ENCODE measurements at regions not wholly inside any gene's neighbourhood (a gene's known extent, or its start where the extent isn't known, plus 50 kb on each side); places are given as distances from the start of the nearest gene placed in this dataset.

- Histone ChIP-seq H3K27me3 (ENCODE audit: insufficient read depth, low read length) (peaks cover 46% of the 10 kb centered on the region), H3K79me2 (ENCODE audit: control insufficient read depth, insufficient read depth, low read length, unreplicated experiment) (no peaks in the 10 kb centered on the region), H3K4me3 (ENCODE audit: low read depth, low read length) (no peak overlapping the region), H2AFZ (ENCODE audit: low read length, unreplicated experiment) (no peak overlapping the region), H3K4me1 (ENCODE audit: control insufficient read depth, insufficient read depth, low read length, unreplicated experiment) (no peaks in the 10 kb centered on the region), H3K36me3 (ENCODE audit: insufficient read depth, low read length) (no peaks in the 10 kb centered on the region), H3K27ac (ENCODE audit: low read depth, low read length) (no peak overlapping the region)
These were observed 151.6 kb upstream of the TAPT1 start for GRCh38 chr4:16377887-16378286.

GRCh38 chr4:16365036-16365569 lies 138.8 kb upstream of the TAPT1 start:
- H3K27me3 ChIP-seq (ENCODE audit: insufficient read depth, low read length) = peaks cover 8% of the 10 kb centered on the region
- H2AFZ ChIP-seq (ENCODE audit: low read length, unreplicated experiment) = no peak overlapping the region
- H3K27ac ChIP-seq (ENCODE audit: low read depth, low read length) = no peak overlapping the region

GRCh38 chr4:16360694-16361262 lies 134.5 kb upstream of the TAPT1 start:
- H3K27me3 ChIP-seq (ENCODE audit: insufficient read depth, low read length) = peaks cover 28% of the 10 kb centered on the region

More at GRCh38 chr4:16365036-16365569, 138.8 kb upstream of the TAPT1 start:
- no peak overlapping the region for H3K4me3 ChIP-seq (ENCODE audit: low read depth, low read length)
- no peaks in the 10 kb centered on the region for H3K4me1 ChIP-seq (ENCODE audit: control insufficient read depth, insufficient read depth, low read length, unreplicated experiment)
- H3K36me3 ChIP-seq (ENCODE audit: insufficient read depth, low read length) = no peaks in the 10 kb centered on the region
- no peaks in the 10 kb centered on the region for H3K79me2 ChIP-seq (ENCODE audit: control insufficient read depth, insufficient read depth, low read length, unreplicated experiment)

GRCh38 chr4:16353165-16353564 lies 126.9 kb upstream of the TAPT1 start:
- Histone ChIP-seq H3K36me3 (ENCODE audit: insufficient read depth, low read length) (no peaks in the 10 kb centered on the region), H3K27ac (ENCODE audit: low read depth, low read length) (no peak overlapping the region), H3K79me2 (ENCODE audit: control insufficient read depth, insufficient read depth, low read length, unreplicated experiment) (no peaks in the 10 kb centered on the region), H2AFZ (ENCODE audit: low read length, unreplicated experiment) (no peak overlapping the region), H3K4me1 (ENCODE audit: control insufficient read depth, insufficient read depth, low read length, unreplicated experiment) (no peaks in the 10 kb centered on the region), H3K27me3 (ENCODE audit: insufficient read depth, low read length) (peaks cover 56% of the 10 kb centered on the region), H3K4me3 (ENCODE audit: low read depth, low read length) (no peak overlapping the region)

More at GRCh38 chr4:16360694-16361262, 134.5 kb upstream of the TAPT1 start:
- Histone ChIP-seq H2AFZ (ENCODE audit: low read length, unreplicated experiment) (no peak overlapping the region), H3K27ac (ENCODE audit: low read depth, low read length) (no peak overlapping the region), H3K4me3 (ENCODE audit: low read depth, low read length) (no peak overlapping the region), H3K36me3 (ENCODE audit: insufficient read depth, low read length) (no peaks in the 10 kb centered on the region), H3K4me1 (ENCODE audit: control insufficient read depth, insufficient read depth, low read length, unreplicated experiment) (no peaks in the 10 kb centered on the region), H3K79me2 (ENCODE audit: control insufficient read depth, insufficient read depth, low read length, unreplicated experiment) (no peaks in the 10 kb centered on the region)

GRCh38 chr4:16351161-16351560 lies 124.9 kb upstream of the TAPT1 start:
- Histone ChIP-seq H3K27ac (ENCODE audit: low read depth, low read length) (no peak overlapping the region), H3K79me2 (ENCODE audit: control insufficient read depth, insufficient read depth, low read length, unreplicated experiment) (no peaks in the 10 kb centered on the region), H2AFZ (ENCODE audit: low read length, unreplicated experiment) (no peak overlapping the region), H3K36me3 (ENCODE audit: insufficient read depth, low read length) (no peaks in the 10 kb centered on the region), H3K4me1 (ENCODE audit: control insufficient read depth, insufficient read depth, low read length, unreplicated experiment) (no peaks in the 10 kb centered on the region), H3K27me3 (ENCODE audit: insufficient read depth, low read length) (peaks cover 57% of the 10 kb centered on the region), H3K4me3 (ENCODE audit: low read depth, low read length) (no peak overlapping the region)

- H3K36me3 ChIP-seq (ENCODE audit: insufficient read depth, low read length) = no peaks in the 10 kb centered on the region
- no peak overlapping the region for H3K4me3 ChIP-seq (ENCODE audit: low read depth, low read length)
- H3K27me3 ChIP-seq (ENCODE audit: insufficient read depth, low read length) = peaks cover 41% of the 10 kb centered on the region
- no peak overlapping the region for H2AFZ ChIP-seq (ENCODE audit: low read length, unreplicated experiment)
- no peak overlapping the region for H3K27ac ChIP-seq (ENCODE audit: low read depth, low read length)
- H3K79me2 ChIP-seq (ENCODE audit: control insufficient read depth, insufficient read depth, low read length, unreplicated experiment) = no peaks in the 10 kb centered on the region
- no peaks in the 10 kb centered on the region for H3K4me1 ChIP-seq (ENCODE audit: control insufficient read depth, insufficient read depth, low read length, unreplicated experiment)
These were observed 118.6 kb upstream of the TAPT1 start for GRCh38 chr4:16344853-16345252.

- Histone ChIP-seq H2AFZ (ENCODE audit: low read length, unreplicated experiment) (no peak overlapping the region), H3K4me1 (ENCODE audit: control insufficient read depth, insufficient read depth, low read length, unreplicated experiment) (no peaks in the 10 kb centered on the region), H3K27me3 (ENCODE audit: insufficient read depth, low read length) (peaks cover 13% of the 10 kb centered on the region; the same call in 1 of the 2 replicates), H3K36me3 (ENCODE audit: insufficient read depth, low read length) (no peaks in the 10 kb centered on the region), H3K4me3 (ENCODE audit: low read depth, low read length) (no peak overlapping the region), H3K27ac (ENCODE audit: low read depth, low read length) (no peak overlapping the region), H3K79me2 (ENCODE audit: control insufficient read depth, insufficient read depth, low read length, unreplicated experiment) (no peaks in the 10 kb centered on the region)
These were observed 111.7 kb upstream of the TAPT1 start for GRCh38 chr4:16337936-16338335.

- H3K4me3 ChIP-seq (ENCODE audit: low read depth, low read length) = no peak overlapping the region
- no peaks in the 10 kb centered on the region for H3K36me3 ChIP-seq (ENCODE audit: insufficient read depth, low read length)
- 0 out of 2 replicates have a peak, but pooled peaks cover 17% of the 10 kb centered on the region for H3K27me3 ChIP-seq (ENCODE audit: insufficient read depth, low read length)
- H3K27ac ChIP-seq (ENCODE audit: low read depth, low read length) = no peak overlapping the region
- no peak overlapping the region for H2AFZ ChIP-seq (ENCODE audit: low read length, unreplicated experiment)
- peaks cover under 1% of the 10 kb centered on the region for H3K4me1 ChIP-seq (ENCODE audit: control insufficient read depth, insufficient read depth, low read length, unreplicated experiment)
- H3K79me2 ChIP-seq (ENCODE audit: control insufficient read depth, insufficient read depth, low read length, unreplicated experiment) = no peaks in the 10 kb centered on the region
These were observed 108.3 kb upstream of the TAPT1 start for GRCh38 chr4:16334601-16335000.

GRCh38 chr4:16329797-16330134 lies 103.5 kb upstream of the TAPT1 start:
- Histone ChIP-seq H3K4me1 (ENCODE audit: control insufficient read depth, insufficient read depth, low read length, unreplicated experiment) (peaks cover 4% of the 10 kb centered on the region), H3K27me3 (ENCODE audit: insufficient read depth, low read length) (0 out of 2 replicates have a peak, but pooled peaks cover 21% of the 10 kb centered on the region), H3K4me3 (ENCODE audit: low read depth, low read length) (no peak overlapping the region), H3K36me3 (ENCODE audit: insufficient read depth, low read length) (no peaks in the 10 kb centered on the region), H3K79me2 (ENCODE audit: control insufficient read depth, insufficient read depth, low read length, unreplicated experiment) (no peaks in the 10 kb centered on the region), H3K27ac (ENCODE audit: low read depth, low read length) (no peak overlapping the region), H2AFZ (ENCODE audit: low read length, unreplicated experiment) (no peak overlapping the region)

- Histone ChIP-seq H3K4me1 (ENCODE audit: control insufficient read depth, insufficient read depth, low read length, unreplicated experiment) (peaks cover 4% of the 10 kb centered on the region), H3K79me2 (ENCODE audit: control insufficient read depth, insufficient read depth, low read length, unreplicated experiment) (no peaks in the 10 kb centered on the region), H3K27me3 (ENCODE audit: insufficient read depth, low read length) (peaks cover 26% of the 10 kb centered on the region; the same call in 1 of the 2 replicates), H3K4me3 (ENCODE audit: low read depth, low read length) (no peak overlapping the region), H2AFZ (ENCODE audit: low read length, unreplicated experiment) (no peak overlapping the region), H3K36me3 (ENCODE audit: insufficient read depth, low read length) (no peaks in the 10 kb centered on the region), H3K27ac (ENCODE audit: low read depth, low read length) (no peak overlapping the region)
These were observed 103.0 kb upstream of the TAPT1 start for GRCh38 chr4:16329125-16329796.

GRCh38 chr4:16322183-16322582 lies 95.9 kb upstream of the TAPT1 start:
- no peak overlapping the region for H2AFZ ChIP-seq (ENCODE audit: low read length, unreplicated experiment)
- H3K4me3 ChIP-seq (ENCODE audit: low read depth, low read length) = no peak overlapping the region
- H3K79me2 ChIP-seq (ENCODE audit: control insufficient read depth, insufficient read depth, low read length, unreplicated experiment) = no peaks in the 10 kb centered on the region
- H3K36me3 ChIP-seq (ENCODE audit: insufficient read depth, low read length) = no peaks in the 10 kb centered on the region
- H3K27me3 ChIP-seq (ENCODE audit: insufficient read depth, low read length) = peaks cover 27% of the 10 kb centered on the region; the same call in 1 of the 2 replicates
- H3K27ac ChIP-seq (ENCODE audit: low read depth, low read length) = no peak overlapping the region
- H3K4me1 ChIP-seq (ENCODE audit: control insufficient read depth, insufficient read depth, low read length, unreplicated experiment) = no peaks in the 10 kb centered on the region
